Prostate gland (tissue), 2 donors: ENCODE measurements at regions not wholly inside any gene's neighbourhood (a gene's known extent, or its start where the extent isn't known, plus 50 kb on each side); places are given as distances from the start of the nearest gene placed in this dataset.

Experiments used
- DNase-seq: peaks from one replicate; pipeline ENCODE4 v3.0.0-alpha.2; 2019; ENCODE audit warnings: low spot score
- H3K27ac ChIP-seq, 2 donors: fragments of 200-600 bp; sonication (generic); 2 replicates each; pipeline ENCODE4 v1.5.1; 2017 to 2019
- H3K27me3 ChIP-seq: fragments of 200-600 bp; sonication (generic); replicated peaks from 2 replicates; pipeline ENCODE4 v1.5.1; 2019; ENCODE audit not compliant: insufficient read depth
- H3K36me3 ChIP-seq, 2 donors: fragments of 200-600 bp; sonication (generic); 1 replicate in 1 of 2; 2 replicates in 1 of 2; pipeline versions ENCODE4 v1.5.1 to v1.8.1; 2017 to 2019
- H3K4me1 ChIP-seq: fragments of 200-600 bp; sonication (generic); replicated peaks from 2 replicates; pipeline ENCODE4 v1.5.1; 2019
- H3K4me3 ChIP-seq, 2 donors: fragments of 200-600 bp; sonication (generic); 2 replicates each; pipeline ENCODE4 v1.5.1; 2017 to 2019
- H3K9me3 ChIP-seq: fragments of 200-600 bp; sonication (generic); 2 replicates; pipeline ENCODE4 v1.5.1; 2017
- POLR2A ChIP-seq: fragments of 450-650 bp; IDR thresholded peaks from one replicate; pipeline ENCODE4 v1.6.1; 2016; ENCODE audit warnings: antibody characterized with exemption, mild to moderate bottlenecking
- POLR2AphosphoS5 ChIP-seq: sonication (generic); formaldehyde crosslinking; IDR thresholded peaks from one replicate; pipeline ENCODE4 v1.6.1; 2017; ENCODE audit warnings: antibody characterized with exemption
- WGBS: methylation state at CpG from one replicate; pipeline ENCODE4 v1.1.5; 2018; 5-methylcytosine and 5-hydroxymethylcytosine counted together
- intact Hi-C: fragments of 100-400 bp; cut with DNase I; formaldehyde crosslinking; loops from one replicate; pipeline ENCODE4 v1.14.2; 2022
- TF ChIP-seq, protein P1 (sequence below), 4 experiments: fragments of 200-600 bp in 2 of 4; fragments of 450-650 bp in 2 of 4; sonication (generic) in 2 of 4; IDR thresholded peaks; 1 replicate in 3 of 4; 2 replicates in 1 of 4; pipeline ENCODE4 v1.5.1; 2016 to 2019; ENCODE audit warnings: antibody characterized with exemption in 4 of 4, mild to moderate bottlenecking in 2 of 4, moderate library complexity in 2 of 4

DNA sequence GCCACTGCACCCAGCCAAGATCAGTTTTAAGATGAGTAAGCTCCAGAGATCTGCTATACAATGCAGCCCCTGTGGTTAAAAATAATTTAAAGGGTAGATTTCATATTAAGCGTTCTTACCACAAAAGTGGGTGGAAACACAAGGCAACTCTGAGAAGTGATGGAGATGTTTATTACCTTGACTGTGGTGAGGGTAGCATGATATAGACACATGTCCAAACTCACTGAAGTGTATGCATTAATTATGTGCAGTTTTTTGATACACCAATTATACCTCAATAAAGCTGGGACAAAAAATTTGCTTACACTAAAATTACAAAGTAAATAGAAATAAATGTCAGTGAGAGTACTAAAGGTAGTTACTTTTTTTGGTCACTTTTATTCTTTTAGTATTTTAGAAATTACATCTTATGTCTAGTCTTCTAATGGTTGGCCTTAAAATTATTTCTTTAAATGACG, 696.5 kb downstream of the UQCRFS1 start:
- H3K9me3 ChIP-seq: no peaks in the 10 kb centered on the region
- intact Hi-C loops: no loop called here
- DNase-seq: no peak
- H3K27ac ChIP-seq: no peak overlapping the region
- no peaks in the 10 kb centered on the region for H3K27me3 ChIP-seq
- no peak overlapping the region for H3K4me3 ChIP-seq
- WGBS: 91% methylated on average over 2 of the region's 2 CpGs
- H3K36me3 ChIP-seq: no peaks in the 10 kb centered on the region
- TF ChIP-seq POLR2AphosphoS5 (no peak), POLR2A (no peak)
- TF ChIP-seq, protein P1, sequence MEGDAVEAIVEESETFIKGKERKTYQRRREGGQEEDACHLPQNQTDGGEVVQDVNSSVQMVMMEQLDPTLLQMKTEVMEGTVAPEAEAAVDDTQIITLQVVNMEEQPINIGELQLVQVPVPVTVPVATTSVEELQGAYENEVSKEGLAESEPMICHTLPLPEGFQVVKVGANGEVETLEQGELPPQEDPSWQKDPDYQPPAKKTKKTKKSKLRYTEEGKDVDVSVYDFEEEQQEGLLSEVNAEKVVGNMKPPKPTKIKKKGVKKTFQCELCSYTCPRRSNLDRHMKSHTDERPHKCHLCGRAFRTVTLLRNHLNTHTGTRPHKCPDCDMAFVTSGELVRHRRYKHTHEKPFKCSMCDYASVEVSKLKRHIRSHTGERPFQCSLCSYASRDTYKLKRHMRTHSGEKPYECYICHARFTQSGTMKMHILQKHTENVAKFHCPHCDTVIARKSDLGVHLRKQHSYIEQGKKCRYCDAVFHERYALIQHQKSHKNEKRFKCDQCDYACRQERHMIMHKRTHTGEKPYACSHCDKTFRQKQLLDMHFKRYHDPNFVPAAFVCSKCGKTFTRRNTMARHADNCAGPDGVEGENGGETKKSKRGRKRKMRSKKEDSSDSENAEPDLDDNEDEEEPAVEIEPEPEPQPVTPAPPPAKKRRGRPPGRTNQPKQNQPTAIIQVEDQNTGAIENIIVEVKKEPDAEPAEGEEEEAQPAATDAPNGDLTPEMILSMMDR (IDR thresholded peaks at IDR 0.05): no peak
- H3K4me1 ChIP-seq: no peaks in the 10 kb centered on the region

DNA sequence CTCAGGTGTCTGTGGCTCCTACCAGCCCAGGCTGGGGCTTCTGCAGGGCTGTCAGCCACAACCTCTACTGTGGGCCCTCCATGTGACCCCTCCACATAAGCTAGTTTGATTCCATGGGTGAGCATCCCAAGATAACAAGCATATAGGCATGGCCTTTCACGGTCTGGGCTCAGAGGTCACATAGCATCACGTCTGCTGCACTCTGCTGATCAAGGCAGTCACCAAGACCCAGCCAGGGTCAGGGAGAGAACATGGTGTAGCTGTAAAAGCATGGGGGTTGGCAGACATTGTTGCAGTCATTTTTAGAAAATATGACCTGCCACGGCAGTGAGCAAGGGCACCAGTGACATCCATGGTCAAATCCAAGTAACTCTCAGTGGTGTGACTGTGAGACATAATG, 698.8 kb downstream of the UQCRFS1 start:
- intact Hi-C loops: no loop called here
- no peak for DNase-seq
- WGBS: 82% methylated on average over 3 of the region's 3 CpGs
- Histone ChIP-seq H3K27ac (no peak overlapping the region), H3K36me3 (no peaks in the 10 kb centered on the region), H3K4me1 (no peaks in the 10 kb centered on the region), H3K27me3 (no peaks in the 10 kb centered on the region), H3K4me3 (no peak overlapping the region), H3K9me3 (no peaks in the 10 kb centered on the region)
- TF ChIP-seq POLR2AphosphoS5: no peak
- TF ChIP-seq POLR2A: no peak

GRCh38 chr19:28511655-28512054, 701.3 kb downstream of the UQCRFS1 start:
- Histone ChIP-seq H3K4me3 (no peak overlapping the region), H3K27me3 (no peaks in the 10 kb centered on the region), H3K4me1 (no peaks in the 10 kb centered on the region), H3K36me3 (no peaks in the 10 kb centered on the region), H3K27ac (no peak overlapping the region), H3K9me3 (no peaks in the 10 kb centered on the region)
- 97% methylated on average over 1 of the region's 1 CpG for WGBS
- DNase-seq: no peak
- intact Hi-C loops: no loop called here
- TF ChIP-seq POLR2AphosphoS5: no peak
- no peak for TF ChIP-seq POLR2A

DNA sequence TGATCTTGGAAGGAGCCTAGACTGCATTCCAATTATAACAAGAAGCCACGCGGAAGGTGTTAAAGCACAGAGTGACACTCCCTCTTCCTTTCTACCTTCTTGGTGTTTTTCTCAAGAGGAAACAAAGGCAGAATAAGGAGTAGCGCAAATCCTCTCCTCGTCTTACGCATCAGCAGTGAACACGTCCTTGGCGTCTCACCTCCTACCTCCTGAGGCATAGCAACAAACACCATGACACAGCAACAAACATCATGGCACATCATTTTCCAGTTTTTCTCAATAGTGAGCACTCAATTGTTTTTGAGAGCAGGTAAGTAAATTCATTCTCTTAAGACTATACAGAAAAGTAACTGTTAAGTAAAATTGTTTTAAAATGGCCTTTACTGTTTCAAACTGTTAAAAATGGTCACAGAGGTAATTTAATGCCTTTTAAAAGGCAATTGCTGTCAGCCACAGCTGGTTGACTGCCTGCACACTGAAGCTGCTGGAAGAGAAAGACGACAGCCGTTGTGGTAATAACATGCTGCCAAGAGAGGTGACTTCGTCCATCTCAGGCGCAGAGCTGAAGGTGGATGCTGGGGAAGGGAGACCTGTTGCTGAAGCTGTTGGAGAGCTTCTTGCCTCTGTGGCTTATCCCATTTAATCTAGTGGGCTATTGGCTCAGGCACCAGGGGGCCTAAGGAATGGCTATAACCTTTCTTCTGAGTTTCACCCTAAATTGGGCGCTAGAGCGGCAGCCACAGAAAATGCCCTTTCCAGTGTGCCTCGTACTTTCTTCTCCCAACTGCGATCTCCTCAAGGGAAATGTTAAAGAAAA, 703.7 kb downstream of the UQCRFS1 start:
- Histone ChIP-seq H3K4me1 (no peaks in the 10 kb centered on the region), H3K36me3 (no peaks in the 10 kb centered on the region), H3K27me3 (no peaks in the 10 kb centered on the region), H3K9me3 (no peaks in the 10 kb centered on the region), H3K27ac (no peak overlapping the region), H3K4me3 (no peak overlapping the region)
- no peak for TF ChIP-seq POLR2AphosphoS5
- TF ChIP-seq, protein P1 (IDR thresholded peaks at IDR 0.05): no peak
- no peak for TF ChIP-seq POLR2A
- intact Hi-C loops: no loop called here
- 62% methylated on average over 15 of the region's 15 CpGs for WGBS
- DNase-seq: no peak

DNA sequence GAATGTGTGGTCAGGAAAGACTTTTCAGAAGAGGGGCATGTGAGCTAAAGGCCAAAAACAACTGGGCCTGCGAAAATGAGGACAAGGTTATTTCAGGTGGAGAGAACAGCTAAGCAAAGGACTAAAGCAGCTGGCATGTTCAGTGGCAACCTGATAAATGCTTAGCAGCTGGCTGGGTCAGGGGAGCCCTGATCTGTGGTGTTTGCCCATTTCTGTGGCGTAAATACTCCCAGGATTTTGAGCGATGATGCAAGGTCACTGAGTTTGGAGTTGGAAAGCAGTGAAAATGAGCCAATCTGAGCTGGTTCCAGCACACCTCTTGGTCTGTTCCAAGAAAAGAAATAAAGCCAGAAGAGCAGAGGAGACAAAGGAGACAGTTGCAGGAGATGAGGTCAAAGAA, 704.3 kb downstream of the UQCRFS1 start:
- no peaks in the 10 kb centered on the region for H3K4me1 ChIP-seq
- 88% methylated on average over 3 of the region's 3 CpGs for whole genome bisulfite sequencing
- intact Hi-C loops: no loop called here

More for the DNA sequence above, 704.3 kb downstream of the UQCRFS1 start:
- no peaks in the 10 kb centered on the region for H3K9me3 ChIP-seq
- no peak overlapping the region for H3K4me3 ChIP-seq
- H3K36me3 ChIP-seq: no peaks in the 10 kb centered on the region
- no peaks in the 10 kb centered on the region for H3K27me3 ChIP-seq
- DNase-seq: no peak
- H3K27ac ChIP-seq: no peak overlapping the region
- TF ChIP-seq, protein P1 (IDR thresholded peaks at IDR 0.05): no peak
- TF ChIP-seq POLR2A (no peak), POLR2AphosphoS5 (no peak)
